Inflammatory macrophage treated with lipopolysaccharide for 4 hours (primary cell): ENCODE measurements at regions not wholly inside any gene's neighbourhood (a gene's known extent, or its start where the extent isn't known, plus 50 kb on each side); places are given as distances from the start of the nearest gene placed in this dataset.
"Not testable (repeated sequence)": the region's sequence is repeated elsewhere in the genome, so short reads cannot be mapped to it uniquely, and the experiment has no call there.

Experiments used
- DNase-seq: peaks from one replicate; pipeline ENCODE4 v3.0.0-alpha.2; 2020

GRCh38 chr18:51463483-51464136 lies 266.1 kb upstream of the MEX3C start:
- no peak for DNase-seq

- DNase-seq, result no peak
These were observed 281.4 kb upstream of the MEX3C start for GRCh38 chr18:51478908-51479307.

- DNase-seq, result no peak
These were observed 282.3 kb upstream of the MEX3C start for GRCh38 chr18:51479736-51480135.

- DNase-seq, result no peak
These were observed 283.2 kb upstream of the MEX3C start for GRCh38 chr18:51480407-51481261.

GRCh38 chr18:51486735-51487366 lies 289.4 kb upstream of the MEX3C start:
- DNase-seq, result no peak

- no peak for DNase-seq
These were observed 292.9 kb upstream of the MEX3C start for GRCh38 chr18:51490417-51490816.

- no peak for DNase-seq
These were observed 293.4 kb upstream of the MEX3C start for GRCh38 chr18:51490860-51491259.

GRCh38 chr18:51491678-51492372 lies 294.3 kb upstream of the MEX3C start:
- no peak for DNase-seq

- no peak for DNase-seq
These were observed 300.8 kb upstream of the MEX3C start for GRCh38 chr18:51498085-51498855.

- DNase-seq, result no peak
These were observed 305.9 kb upstream of the MEX3C start for GRCh38 chr18:51503351-51503750.

- DNase-seq, result no peak
These were observed 309.3 kb upstream of the MEX3C start for GRCh38 chr18:51506811-51507210.

GRCh38 chr18:51508410-51508809 lies 310.9 kb upstream of the MEX3C start:
- DNase-seq, result not testable (repeated sequence)

- DNase-seq, result no peak
These were observed 312.5 kb upstream of the MEX3C start for GRCh38 chr18:51510020-51510419.

GRCh38 chr18:51513517-51513916 lies 316.0 kb upstream of the MEX3C start:
- no peak for DNase-seq

- DNase-seq, result no peak
These were observed 316.6 kb upstream of the MEX3C start for GRCh38 chr18:51514128-51514527.

- DNase-seq, result no peak
These were observed 319.1 kb upstream of the MEX3C start for GRCh38 chr18:51516478-51517038.

GRCh38 chr18:51519571-51519970 lies 322.1 kb upstream of the MEX3C start:
- DNase-seq, result no peak

- DNase-seq, result no peak
These were observed 323.2 kb upstream of the MEX3C start for GRCh38 chr18:51520676-51521180.

GRCh38 chr18:51522338-51522737 lies 324.9 kb upstream of the MEX3C start:
- no peak for DNase-seq

GRCh38 chr18:51522821-51523220 lies 325.3 kb upstream of the MEX3C start:
- no peak for DNase-seq

GRCh38 chr18:51523671-51524070 lies 326.2 kb upstream of the MEX3C start:
- no peak for DNase-seq
